Parathyroid adenoma (tissue), 2 donors: ENCODE measurements at regions not wholly inside any gene's neighbourhood (a gene's known extent, or its start where the extent isn't known, plus 50 kb on each side); places are given as distances from the start of the nearest gene placed in this dataset.
"Not testable (repeated sequence)": the region's sequence is repeated elsewhere in the genome, so short reads cannot be mapped to it uniquely, and the experiment has no call there.

Experiments
- H2AFZ ChIP-seq: fragments of 300-600 bp; sonication (generic); one replicate; pipeline ENCODE4 v1.7.0; 2017; ENCODE audit warnings: antibody characterized with exemption, mild to moderate bottlenecking
- H3K27ac ChIP-seq: fragments of 300-600 bp; sonication (generic); one replicate; pipeline ENCODE4 v1.7.0; 2017
- H3K27me3 ChIP-seq: fragments of 300-600 bp; sonication (generic); one replicate; pipeline ENCODE4 v1.7.0; 2017; ENCODE audit warnings: low read length; ENCODE audit not compliant: control insufficient read depth, insufficient read depth
- H3K36me3 ChIP-seq: fragments of 300-600 bp; sonication (generic); one replicate; pipeline ENCODE4 v1.7.0; 2017; ENCODE audit warnings: low read length; ENCODE audit not compliant: control insufficient read depth, insufficient read depth
- H3K4me1 ChIP-seq: fragments of 300-600 bp; sonication (generic); one replicate; pipeline ENCODE4 v1.7.0; 2017; ENCODE audit warnings: control low read depth
- H3K4me2 ChIP-seq: fragments of 300-600 bp; sonication (generic); one replicate; pipeline ENCODE4 v1.7.0; 2017; ENCODE audit warnings: low read length
- H3K4me3 ChIP-seq: fragments of 300-600 bp; sonication (generic); one replicate; pipeline ENCODE4 v1.7.0; 2017; ENCODE audit warnings: low read depth, low read length
- H3K79me2 ChIP-seq: fragments of 300-600 bp; sonication (generic); one replicate; pipeline ENCODE4 v1.7.0; 2017; ENCODE audit warnings: control low read depth
- H3K9ac ChIP-seq: fragments of 300-600 bp; sonication (generic); one replicate; pipeline ENCODE4 v1.7.0; 2017; ENCODE audit warnings: mild to moderate bottlenecking
- H3K9me3 ChIP-seq: fragments of 300-600 bp; sonication (generic); one replicate; pipeline ENCODE4 v1.7.0; 2017; ENCODE audit warnings: low read length; ENCODE audit not compliant: control insufficient read depth
- CTCF ChIP-seq: fragments of 300-600 bp; sonication (generic); IDR thresholded peaks from one replicate; pipeline ENCODE4 v1.7.0; 2017; ENCODE audit warnings: antibody characterized with exemption, mild to moderate bottlenecking
- donor health status: primary hyperparathyroidism.

GRCh38 chr4:181798536-181798935 lies 444.7 kb upstream of the TENM3 start:
- no peak overlapping the region for H3K4me3 ChIP-seq
- H3K27me3 ChIP-seq: no peaks in the 10 kb centered on the region
- no peaks in the 10 kb centered on the region for H3K4me1 ChIP-seq
- H3K4me2 ChIP-seq: no peak overlapping the region
- no peak overlapping the region for H3K27ac ChIP-seq
- H3K9me3 ChIP-seq: no peaks in the 10 kb centered on the region
- H2AFZ ChIP-seq: no peak overlapping the region
- no peak overlapping the region for H3K9ac ChIP-seq
- H3K79me2 ChIP-seq: no peaks in the 10 kb centered on the region
- no peak for TF ChIP-seq CTCF
- no peaks in the 10 kb centered on the region for H3K36me3 ChIP-seq

GRCh38 chr4:181799561-181800069 lies 443.6 kb upstream of the TENM3 start:
- Histone ChIP-seq H3K27me3 (no peaks in the 10 kb centered on the region), H3K4me3 (no peak overlapping the region), H3K9me3 (no peaks in the 10 kb centered on the region), H3K27ac (no peak overlapping the region), H3K36me3 (no peaks in the 10 kb centered on the region), H3K79me2 (no peaks in the 10 kb centered on the region), H2AFZ (no peak overlapping the region), H3K9ac (no peak overlapping the region), H3K4me2 (no peak overlapping the region), H3K4me1 (no peaks in the 10 kb centered on the region)
- no peak for TF ChIP-seq CTCF

- no peak overlapping the region for H3K27ac ChIP-seq
- H3K79me2 ChIP-seq: no peaks in the 10 kb centered on the region
- H3K9me3 ChIP-seq: no peaks in the 10 kb centered on the region
- H3K4me2 ChIP-seq: no peak overlapping the region
- no peak overlapping the region for H3K4me3 ChIP-seq
- H3K27me3 ChIP-seq: no peaks in the 10 kb centered on the region
- no peak overlapping the region for H2AFZ ChIP-seq
- no peak overlapping the region for H3K9ac ChIP-seq
- TF ChIP-seq CTCF: no peak
- H3K4me1 ChIP-seq: no peaks in the 10 kb centered on the region
- H3K36me3 ChIP-seq: no peaks in the 10 kb centered on the region
Observed at GRCh38 chr4:181802207-181802606, 441.0 kb upstream of the TENM3 start.

GRCh38 chr4:181807771-181808170 lies 435.4 kb upstream of the TENM3 start:
- H3K9me3 ChIP-seq: no peaks in the 10 kb centered on the region
- no peak overlapping the region for H3K27ac ChIP-seq
- no peaks in the 10 kb centered on the region for H3K27me3 ChIP-seq
- H3K4me1 ChIP-seq: no peaks in the 10 kb centered on the region
- no peaks in the 10 kb centered on the region for H3K36me3 ChIP-seq
- H3K4me3 ChIP-seq: no peak overlapping the region
- H3K4me2 ChIP-seq: no peak overlapping the region
- no peak overlapping the region for H2AFZ ChIP-seq
- H3K9ac ChIP-seq: no peak overlapping the region
- H3K79me2 ChIP-seq: no peaks in the 10 kb centered on the region
- no peak for TF ChIP-seq CTCF

- H2AFZ ChIP-seq: no peak overlapping the region
- H3K9me3 ChIP-seq: no peaks in the 10 kb centered on the region
- TF ChIP-seq CTCF: no peak
- no peak overlapping the region for H3K27ac ChIP-seq
- H3K4me1 ChIP-seq: no peaks in the 10 kb centered on the region
- H3K9ac ChIP-seq: no peak overlapping the region
- no peak overlapping the region for H3K4me3 ChIP-seq
- H3K36me3 ChIP-seq: no peaks in the 10 kb centered on the region
- H3K27me3 ChIP-seq: no peaks in the 10 kb centered on the region
- no peak overlapping the region for H3K4me2 ChIP-seq
- H3K79me2 ChIP-seq: no peaks in the 10 kb centered on the region
Observed at GRCh38 chr4:181810711-181811110, 432.5 kb upstream of the TENM3 start.

GRCh38 chr4:181811550-181811949 lies 431.7 kb upstream of the TENM3 start:
- not testable (repeated sequence) for H3K36me3 ChIP-seq, H3K4me1 ChIP-seq, H3K27ac ChIP-seq, H3K9me3 ChIP-seq, H3K27me3 ChIP-seq, H3K9ac ChIP-seq, H3K4me2 ChIP-seq, H3K79me2 ChIP-seq, H2AFZ ChIP-seq, H3K4me3 ChIP-seq
